ENCODE measurements at regions not wholly inside any gene's neighbourhood (a gene's known extent, or its start where the extent isn't known, plus 50 kb on each side); places are given as distances from the start of the nearest gene placed in this dataset.
"Not testable (repeated sequence)": the region's sequence is repeated elsewhere in the genome, so short reads cannot be mapped to it uniquely, and the experiment has no call there.

DNA sequence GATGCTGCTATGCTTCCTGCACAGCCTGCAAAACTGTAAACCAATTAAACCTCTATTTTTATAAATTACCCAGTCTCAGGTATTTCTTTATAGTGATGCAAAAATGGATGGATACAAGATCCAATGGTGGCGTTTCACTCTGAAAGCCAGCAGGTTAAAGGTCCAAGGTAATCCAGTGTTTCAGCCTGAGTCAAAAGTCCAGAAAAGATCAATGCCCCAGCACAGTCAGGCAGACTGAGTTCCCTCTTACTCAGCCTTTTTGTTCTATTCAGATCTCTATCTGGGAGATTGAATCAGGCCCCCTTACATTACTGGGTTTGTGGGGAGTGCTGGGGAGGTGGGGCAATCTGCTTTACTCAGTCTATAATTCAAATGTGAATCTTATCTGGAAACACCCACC, 464.5 kb downstream of the GXYLT1 start:
- no peak for DNase-seq (ENCODE audit: low spot score)

DNA sequence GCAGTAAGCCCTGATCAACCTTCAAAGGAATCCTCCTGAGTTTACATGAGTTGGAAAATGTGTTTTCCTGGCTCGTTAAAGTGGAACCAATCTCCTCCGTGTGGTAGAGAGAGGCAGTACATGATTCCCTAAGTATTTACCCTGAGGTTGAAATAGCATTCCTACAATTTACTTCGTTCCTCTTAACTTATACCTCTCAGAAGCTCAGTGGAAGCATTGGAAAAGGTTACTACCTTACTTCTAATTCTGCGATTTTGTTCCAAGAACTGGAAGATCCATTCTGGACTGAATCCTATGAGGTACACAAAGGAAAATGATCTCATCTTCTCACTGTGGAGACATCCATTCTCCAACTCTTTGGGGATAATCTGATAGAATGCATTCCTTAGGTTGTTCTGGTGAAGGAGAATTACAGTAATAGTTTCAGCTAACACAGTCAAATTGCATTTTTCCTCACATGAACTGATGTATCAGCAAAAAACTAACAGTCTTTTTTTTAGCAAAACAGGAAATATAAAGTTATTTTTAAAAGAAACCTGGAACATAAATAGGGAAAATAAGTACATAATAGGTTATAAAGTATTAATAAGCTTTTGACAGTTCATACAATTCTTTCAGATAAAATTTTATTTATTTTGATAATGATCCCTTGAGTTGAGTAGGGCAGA, 475.6 kb downstream of the PDZRN4 start:
- DNase-seq (ENCODE audit: low spot score): peak; percentile 6

DNA sequence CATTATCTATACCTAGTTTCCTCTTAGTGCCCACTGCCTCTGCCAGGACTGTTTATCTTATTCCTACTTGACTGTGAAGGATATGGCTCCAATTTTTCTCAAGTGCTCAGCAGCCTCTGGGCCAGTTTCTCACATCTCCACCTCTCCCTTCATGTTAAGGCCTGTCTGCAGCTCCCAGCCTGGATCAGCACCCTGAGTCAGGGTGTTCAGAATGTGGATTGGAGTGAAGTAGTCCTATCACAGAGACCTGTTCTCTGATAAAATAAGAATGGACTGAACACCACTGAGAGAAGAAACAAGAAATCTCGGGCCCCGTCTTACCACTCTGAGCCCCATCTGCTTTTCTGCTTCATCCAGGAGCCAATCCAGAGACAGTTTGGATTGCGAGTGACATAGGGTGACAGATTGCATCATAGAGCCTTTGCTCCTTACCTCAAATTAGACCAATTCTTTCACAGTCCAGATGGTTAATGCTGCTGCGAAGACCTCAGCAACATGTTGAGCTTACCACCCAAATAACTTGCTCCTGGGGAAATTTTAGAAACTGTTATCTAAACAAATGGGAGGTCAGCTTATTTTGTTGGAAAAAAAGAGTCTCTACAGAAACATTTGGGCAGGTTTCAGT, 473.1 kb downstream of the PDZRN4 start:
- DNase-seq (ENCODE audit: low spot score): no peak

DNA sequence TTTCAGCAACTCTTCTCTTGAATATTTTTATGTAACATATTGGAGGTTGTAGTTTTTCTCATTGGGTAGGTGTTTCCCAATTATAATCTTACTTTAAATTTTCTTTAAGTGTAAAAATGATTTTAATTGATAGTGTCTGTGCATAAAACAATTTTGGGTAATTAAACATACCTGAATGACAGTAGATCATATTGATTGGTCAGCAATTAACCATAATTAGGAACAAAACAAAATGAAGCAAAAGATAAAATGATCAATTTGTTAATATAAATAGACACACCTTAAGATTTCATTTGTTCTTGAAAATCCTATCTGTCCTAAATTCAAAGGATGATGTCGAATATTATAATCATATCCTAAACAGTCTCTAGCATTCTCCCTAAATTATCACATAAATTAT, 468.3 kb downstream of the PDZRN4 start:
- DNase-seq (ENCODE audit: low spot score): no peak

DNA sequence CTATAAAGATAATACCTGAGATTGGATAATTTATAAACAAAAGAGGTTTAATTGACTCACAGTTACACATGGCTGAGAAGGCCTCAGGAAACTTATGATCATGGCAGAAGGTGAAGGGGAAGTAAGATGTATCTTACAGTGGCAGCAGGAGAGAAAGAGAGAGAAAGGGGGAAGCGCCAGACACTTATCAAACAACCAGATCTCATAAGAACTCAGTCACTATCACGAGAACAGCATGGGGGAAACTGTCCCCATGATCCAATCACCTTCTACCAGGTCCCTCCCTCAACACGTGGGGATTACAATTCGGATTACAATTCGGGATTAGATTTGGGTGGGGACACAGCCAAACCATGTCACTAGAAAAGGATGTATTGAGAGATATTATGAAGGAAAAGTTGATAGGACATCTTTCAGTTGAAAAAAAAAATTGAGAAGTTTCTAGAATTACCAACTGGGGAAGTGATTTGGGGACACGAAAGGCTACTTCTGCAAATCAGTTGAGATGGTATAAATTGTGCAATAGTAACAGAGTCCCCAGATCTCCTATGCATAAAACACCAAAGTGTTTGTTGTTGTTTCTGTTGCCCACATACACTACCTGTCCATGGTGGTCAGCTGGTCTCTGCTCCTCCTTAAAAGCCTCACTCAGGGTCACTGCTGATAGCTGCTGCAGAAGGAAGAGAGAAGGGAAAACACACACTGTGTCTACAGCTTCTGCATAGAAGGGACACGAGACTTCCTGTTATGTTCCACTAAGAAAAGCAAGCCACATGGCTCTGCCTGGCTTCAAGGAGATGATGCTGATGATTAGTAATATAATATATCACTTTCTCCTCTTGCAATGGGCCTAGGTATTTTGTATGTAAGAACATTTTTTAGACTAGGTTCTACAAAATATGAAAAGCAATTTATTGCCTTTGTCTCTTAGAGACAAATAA, 465.5 kb downstream of the PDZRN4 start:
- no peak for DNase-seq (ENCODE audit: low spot score)

DNA sequence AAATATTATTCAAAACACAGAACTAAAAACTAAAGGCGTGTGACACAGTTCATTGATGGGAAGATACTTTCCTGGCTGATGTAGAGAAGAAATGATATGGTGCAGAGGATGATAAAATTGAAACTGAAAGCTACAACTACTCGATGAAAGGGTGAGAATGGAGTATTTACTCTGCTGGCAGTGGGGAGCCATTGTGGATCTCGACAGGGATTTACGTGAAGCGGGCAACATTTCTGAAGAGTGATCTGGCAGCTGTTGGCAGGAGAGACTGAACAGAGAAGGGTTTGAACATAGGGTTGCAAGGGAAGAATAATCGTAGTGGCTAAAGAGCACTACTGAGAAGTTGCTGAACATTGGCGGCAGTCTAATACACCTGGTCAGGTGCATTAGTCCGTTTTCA, 464.9 kb downstream of the PDZRN4 start:
- DNase-seq (ENCODE audit: low spot score): no peak

DNA sequence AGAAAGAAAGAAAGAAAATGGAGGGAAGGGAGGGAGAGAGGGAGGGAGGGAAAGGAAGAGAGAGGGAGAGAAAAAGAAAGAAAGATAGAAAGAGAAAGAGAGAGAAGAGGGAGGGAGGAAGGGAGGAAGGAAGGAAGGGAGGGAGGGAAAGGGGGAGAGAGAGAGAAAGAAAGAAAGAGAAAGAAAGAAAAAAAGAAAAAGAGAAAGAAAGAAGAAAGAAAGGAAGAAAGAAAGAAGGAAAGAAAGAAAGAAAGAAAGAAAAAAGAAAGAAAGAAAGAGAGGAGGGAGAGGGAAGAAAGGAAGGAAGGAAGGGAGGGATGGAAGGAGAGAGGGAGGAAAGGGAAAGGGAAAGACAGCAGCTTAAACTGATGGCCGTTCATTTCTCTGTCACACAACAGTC, 457.5 kb downstream of the PDZRN4 start:
- DNase-seq (ENCODE audit: low spot score): no peak

DNA sequence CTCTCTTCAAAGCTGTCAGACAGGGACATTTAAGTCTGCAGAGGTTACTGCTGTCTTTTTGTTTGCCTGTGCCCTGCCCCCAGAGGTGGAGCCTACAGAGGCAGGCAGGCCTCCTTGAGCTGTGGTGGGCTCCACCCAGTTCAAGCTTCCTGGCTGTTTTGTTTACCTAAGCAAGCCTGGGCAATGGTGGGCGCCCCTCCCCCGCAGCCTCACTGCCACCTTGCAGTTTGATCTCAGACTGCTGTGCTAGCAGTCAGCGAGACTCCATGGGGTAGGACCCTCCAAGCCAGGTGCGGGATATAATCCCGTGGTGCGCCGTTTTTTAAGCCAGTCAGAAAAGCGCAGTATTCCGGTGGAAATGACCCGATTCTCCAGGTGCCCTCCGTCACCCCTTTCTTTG, 454.7 kb downstream of the PDZRN4 start:
- DNase-seq (ENCODE audit: low spot score): not testable (repeated sequence)

DNA sequence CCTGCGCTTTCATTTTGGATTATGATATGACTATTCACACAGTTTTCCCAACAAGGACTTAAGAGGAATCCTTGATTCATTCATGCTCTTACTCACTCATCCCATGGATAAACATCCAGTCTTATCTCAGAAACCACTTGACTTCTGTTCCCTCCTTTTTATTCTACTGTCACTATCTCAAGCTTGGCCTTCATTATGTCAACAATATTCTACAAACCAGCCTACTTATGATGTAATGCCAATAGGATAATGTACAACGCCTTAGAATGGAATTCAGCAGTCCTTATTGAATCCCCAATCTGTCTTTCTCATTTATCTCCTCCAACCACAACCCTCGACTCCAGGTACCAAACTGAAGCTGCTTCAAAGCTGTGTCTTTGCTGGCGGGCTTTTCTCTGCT, 448.5 kb downstream of the PDZRN4 start:
- DNase-seq (ENCODE audit: low spot score): no peak

DNA sequence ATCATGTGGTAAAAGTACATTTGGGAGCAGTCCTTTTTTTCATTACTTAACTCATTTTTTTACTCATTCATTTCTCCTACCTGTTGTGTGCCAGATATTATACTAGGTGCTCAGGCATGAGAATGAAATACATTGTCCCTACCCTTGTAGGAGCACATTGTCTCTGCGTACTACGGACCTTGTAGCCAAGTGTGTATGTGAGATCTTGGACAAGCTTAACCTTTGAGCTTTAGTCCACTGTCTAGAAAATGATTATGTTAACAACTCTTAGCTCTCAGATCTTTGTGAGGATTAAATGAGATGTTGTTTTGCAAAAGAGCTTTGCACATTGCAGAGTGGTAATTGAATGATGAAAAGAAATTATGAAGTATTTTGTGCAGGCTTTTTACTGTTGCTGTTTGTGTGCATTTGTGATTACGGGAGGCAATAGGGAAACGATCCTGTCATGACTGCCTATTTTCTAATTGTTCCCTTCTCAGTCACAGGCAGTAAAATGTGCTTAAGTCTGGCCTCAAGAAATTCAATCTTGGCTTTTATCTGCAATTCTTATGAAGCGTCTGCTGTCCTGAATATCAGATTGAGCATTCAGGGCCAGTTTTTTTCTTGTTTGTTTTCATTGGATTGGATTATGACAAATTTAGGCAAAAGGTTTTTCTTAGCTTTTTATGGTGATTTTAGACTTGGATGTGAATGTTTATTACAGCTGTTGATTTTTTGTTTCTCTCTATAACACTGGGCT, 447.7 kb downstream of the PDZRN4 start:
- DNase-seq (ENCODE audit: low spot score): no peak

DNA sequence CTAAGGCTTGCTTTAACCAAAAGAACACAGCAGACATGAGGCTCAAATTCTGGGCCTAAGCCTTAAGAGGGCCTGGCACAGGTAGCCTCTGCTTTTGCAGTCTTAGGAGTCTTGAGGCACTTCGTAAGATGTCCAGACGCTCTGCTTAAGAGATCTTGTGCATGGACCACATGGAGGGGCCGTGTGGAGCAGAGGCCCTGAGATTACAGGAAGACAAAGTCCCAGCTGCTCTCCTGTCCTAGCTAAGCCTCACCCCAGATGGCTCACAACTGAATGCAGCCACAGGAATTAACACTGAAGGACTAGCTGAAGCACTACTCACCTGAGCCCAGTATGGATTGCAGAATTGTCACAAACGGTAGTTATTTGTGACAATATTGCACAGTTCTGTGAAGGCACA, 446.0 kb downstream of the PDZRN4 start:
- DNase-seq (ENCODE audit: low spot score): no peak

DNA sequence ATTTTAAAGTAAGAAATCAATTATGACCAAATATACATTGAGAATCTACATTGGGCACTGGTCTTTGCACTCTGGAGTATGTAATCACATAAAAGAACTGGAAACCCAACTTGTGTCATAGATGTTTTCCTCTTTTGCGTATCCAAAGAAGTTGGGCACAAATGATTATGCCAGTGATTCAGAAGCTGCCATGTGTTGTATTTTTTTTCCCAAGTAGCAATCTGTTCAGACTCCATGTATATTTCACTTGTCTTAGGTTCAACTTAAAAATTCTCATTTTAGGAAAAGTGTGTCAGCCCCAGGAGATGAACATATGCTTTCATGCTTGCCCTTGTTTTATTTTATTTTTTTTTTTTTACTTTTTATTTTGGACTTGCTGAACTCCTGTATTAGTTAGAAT, 441.5 kb downstream of the PDZRN4 start:
- DNase-seq (ENCODE audit: low spot score): no peak

DNA sequence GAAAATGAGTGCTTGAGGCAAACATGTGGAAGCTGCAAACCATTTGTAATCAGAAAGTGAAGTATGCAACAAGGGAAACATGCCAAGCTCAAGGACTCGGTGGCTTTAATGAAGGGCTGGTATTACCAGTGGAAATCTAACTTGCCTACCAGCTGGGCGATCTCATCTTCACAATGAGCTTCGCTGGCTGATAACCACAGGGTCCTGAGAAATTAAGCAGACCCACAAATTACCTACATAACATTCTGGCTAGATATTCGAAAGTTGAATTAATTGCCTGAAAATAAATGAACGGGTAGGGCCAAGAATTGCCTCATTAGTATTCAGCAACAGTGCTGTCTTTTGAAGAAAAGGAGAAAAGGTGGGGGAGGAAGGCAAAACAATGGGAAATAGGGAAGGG, 439.4 kb downstream of the PDZRN4 start:
- no peak for DNase-seq (ENCODE audit: low spot score)

DNA sequence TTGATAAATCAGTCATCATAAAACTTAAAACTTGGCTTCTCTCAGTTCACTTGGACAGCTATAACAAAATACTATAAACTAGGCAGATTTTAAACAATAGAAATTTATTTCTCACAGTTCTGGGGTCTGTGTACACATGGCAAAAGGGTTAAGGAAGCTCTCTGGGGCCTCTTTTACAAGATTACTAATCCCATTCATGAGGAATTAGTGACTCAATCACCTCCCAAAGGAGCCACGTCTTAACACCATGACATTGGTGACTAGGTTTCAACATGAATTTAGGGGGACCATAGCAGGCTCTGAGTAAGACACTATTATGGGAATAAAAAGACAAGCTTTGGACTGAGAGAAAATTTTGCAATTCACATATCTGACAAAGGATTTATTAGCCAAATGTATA, 436.5 kb downstream of the PDZRN4 start:
- DNase-seq (ENCODE audit: low spot score): no peak

Data from A172 (cell line).